ENCODE measurements at regions not wholly inside any gene's neighbourhood (a gene's known extent, or its start where the extent isn't known, plus 50 kb on each side); places are given as distances from the start of the nearest gene placed in this dataset.

DNA sequence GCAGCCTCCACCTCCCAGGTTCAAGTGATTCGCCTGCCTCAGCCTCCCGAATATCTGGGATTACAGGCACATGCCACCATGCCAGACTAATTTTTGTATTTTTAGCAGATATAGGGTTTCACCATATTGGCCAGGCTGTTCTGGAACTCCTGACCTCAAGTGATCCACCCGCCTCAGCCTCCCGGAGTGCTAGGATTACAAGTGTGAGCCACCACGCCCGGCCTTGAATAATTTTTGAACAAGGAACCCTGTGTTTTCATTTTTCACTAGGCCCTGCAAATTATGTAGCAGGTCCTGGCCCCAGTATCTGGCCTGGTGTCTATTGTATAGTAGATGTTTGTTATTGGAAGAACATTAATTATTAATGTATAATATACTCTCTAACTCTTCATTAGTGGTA, 140.7 kb downstream of the PIK3R1 start:
- intact Hi-C loops (cut with micrococcal nuclease; ENCODE audit: unreplicated experiment), result no loop called here
- Histone ChIP-seq H3K9me3 (ENCODE audit: low read length) (no peaks in the 10 kb centered on the region), H3K36me3 (ENCODE audit: insufficient read depth, low read length) (no peaks in the 10 kb centered on the region), H3K79me2 (ENCODE audit: insufficient read depth, low read depth, low read length) (no peaks in the 10 kb centered on the region), H3K4me1 (ENCODE audit: insufficient read depth, low read length, poor library complexity, severe bottlenecking) (no peaks in the 10 kb centered on the region), H3K27ac (ENCODE audit: low read depth, low read length, poor library complexity, severe bottlenecking) (no peak overlapping the region), H3K4me2 (ENCODE audit: low read length) (no peak overlapping the region), H3K4me3 (ENCODE audit: low read depth, low read length, poor library complexity, severe bottlenecking) (no peak overlapping the region), H4K20me1 (ENCODE audit: insufficient read depth, low read length) (no peaks in the 10 kb centered on the region), H3K9me2 (ENCODE audit: insufficient read depth, low read length) (no peaks in the 10 kb centered on the region), H2AFZ (ENCODE audit: low read length) (no peak overlapping the region)
- POLR2A ChIA-PET, result no interaction called here
- CTCF ChIA-PET (ENCODE audit: unreplicated experiment), result no interaction called here
- no TSS peak for BruUV-seq (replicated peaks)
- TF ChIP-seq EZH2phosphoT487 (IDR thresholded peaks at IDR 0.05; ENCODE audit: borderline replicate concordance, low read depth, low read length), result no peak
- TF ChIP-seq, protein P1, sequence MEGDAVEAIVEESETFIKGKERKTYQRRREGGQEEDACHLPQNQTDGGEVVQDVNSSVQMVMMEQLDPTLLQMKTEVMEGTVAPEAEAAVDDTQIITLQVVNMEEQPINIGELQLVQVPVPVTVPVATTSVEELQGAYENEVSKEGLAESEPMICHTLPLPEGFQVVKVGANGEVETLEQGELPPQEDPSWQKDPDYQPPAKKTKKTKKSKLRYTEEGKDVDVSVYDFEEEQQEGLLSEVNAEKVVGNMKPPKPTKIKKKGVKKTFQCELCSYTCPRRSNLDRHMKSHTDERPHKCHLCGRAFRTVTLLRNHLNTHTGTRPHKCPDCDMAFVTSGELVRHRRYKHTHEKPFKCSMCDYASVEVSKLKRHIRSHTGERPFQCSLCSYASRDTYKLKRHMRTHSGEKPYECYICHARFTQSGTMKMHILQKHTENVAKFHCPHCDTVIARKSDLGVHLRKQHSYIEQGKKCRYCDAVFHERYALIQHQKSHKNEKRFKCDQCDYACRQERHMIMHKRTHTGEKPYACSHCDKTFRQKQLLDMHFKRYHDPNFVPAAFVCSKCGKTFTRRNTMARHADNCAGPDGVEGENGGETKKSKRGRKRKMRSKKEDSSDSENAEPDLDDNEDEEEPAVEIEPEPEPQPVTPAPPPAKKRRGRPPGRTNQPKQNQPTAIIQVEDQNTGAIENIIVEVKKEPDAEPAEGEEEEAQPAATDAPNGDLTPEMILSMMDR (conservative IDR thresholded peaks at IDR 0.05; ENCODE audit: low read length), result no peak
- DNase-seq (ENCODE audit: low spot score), result no peak

DNA sequence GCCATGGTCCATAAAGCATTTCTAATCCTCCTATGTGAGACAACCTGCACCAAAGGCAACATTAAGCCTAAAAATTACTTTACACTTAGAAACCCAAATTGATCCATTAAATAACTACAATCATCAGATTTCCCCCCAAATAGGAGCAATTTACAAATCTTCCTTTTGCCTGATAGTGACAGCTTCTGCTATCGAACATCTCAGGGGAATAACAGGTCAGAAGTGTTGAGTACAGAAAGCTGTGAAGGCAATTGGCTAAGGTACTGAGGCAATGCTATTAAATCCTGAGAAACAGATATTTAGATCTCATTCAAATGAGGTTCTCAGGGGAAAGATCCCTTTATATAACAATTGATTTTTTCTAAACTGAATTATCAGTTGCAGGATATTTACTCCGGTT, 141.1 kb downstream of the PIK3R1 start:
- Histone ChIP-seq H3K27ac (ENCODE audit: low read depth, low read length, poor library complexity, severe bottlenecking) (no peak overlapping the region), H3K79me2 (ENCODE audit: insufficient read depth, low read depth, low read length) (no peaks in the 10 kb centered on the region), H3K4me1 (ENCODE audit: insufficient read depth, low read length, poor library complexity, severe bottlenecking) (no peaks in the 10 kb centered on the region), H2AFZ (ENCODE audit: low read length) (no peak overlapping the region), H3K4me3 (ENCODE audit: low read depth, low read length, poor library complexity, severe bottlenecking) (no peak overlapping the region), H3K36me3 (ENCODE audit: insufficient read depth, low read length) (no peaks in the 10 kb centered on the region), H3K9me3 (ENCODE audit: low read length) (no peaks in the 10 kb centered on the region), H3K9me2 (ENCODE audit: insufficient read depth, low read length) (no peaks in the 10 kb centered on the region), H4K20me1 (ENCODE audit: insufficient read depth, low read length) (no peaks in the 10 kb centered on the region), H3K4me2 (ENCODE audit: low read length) (no peak overlapping the region)
- ChIA-PET POLR2A (no interaction called here), CTCF (ENCODE audit: unreplicated experiment) (no interaction called here)
- DNase-seq (ENCODE audit: low spot score), result no peak
- TF ChIP-seq, protein P1 (conservative IDR thresholded peaks at IDR 0.05; ENCODE audit: low read length), result no peak
- TF ChIP-seq EZH2phosphoT487 (IDR thresholded peaks at IDR 0.05; ENCODE audit: borderline replicate concordance, low read depth, low read length), result no peak
- intact Hi-C loops (cut with micrococcal nuclease; ENCODE audit: unreplicated experiment), result no loop called here
- BruUV-seq (replicated peaks), result no TSS peak

DNA sequence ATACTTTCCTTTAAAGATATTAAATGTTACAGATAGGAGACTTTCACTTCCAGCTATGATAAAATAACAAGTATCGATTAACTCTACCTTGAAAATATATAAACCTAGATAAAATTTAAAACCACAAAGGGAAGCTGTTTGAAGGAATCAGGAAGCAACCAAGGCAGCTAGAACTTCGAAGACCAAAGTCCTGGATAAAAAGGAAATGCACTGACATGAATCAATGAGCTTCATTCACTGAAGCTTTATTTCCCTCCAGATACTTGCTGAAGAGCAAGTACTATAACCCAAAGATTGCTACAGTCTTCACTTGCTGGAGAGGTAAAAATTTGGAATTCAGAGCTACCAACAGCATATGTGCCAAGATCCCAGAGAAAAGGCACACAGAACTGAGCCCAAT, 144.1 kb downstream of the PIK3R1 start:
- Histone ChIP-seq H4K20me1 (ENCODE audit: insufficient read depth, low read length) (no peaks in the 10 kb centered on the region), H3K9me3 (ENCODE audit: low read length) (no peaks in the 10 kb centered on the region), H2AFZ (ENCODE audit: low read length) (no peak overlapping the region), H3K4me3 (ENCODE audit: low read depth, low read length, poor library complexity, severe bottlenecking) (no peak overlapping the region), H3K4me2 (ENCODE audit: low read length) (no peak overlapping the region), H3K9me2 (ENCODE audit: insufficient read depth, low read length) (no peaks in the 10 kb centered on the region), H3K27ac (ENCODE audit: low read depth, low read length, poor library complexity, severe bottlenecking) (no peak overlapping the region), H3K4me1 (ENCODE audit: insufficient read depth, low read length, poor library complexity, severe bottlenecking) (no peaks in the 10 kb centered on the region), H3K79me2 (ENCODE audit: insufficient read depth, low read depth, low read length) (no peaks in the 10 kb centered on the region), H3K36me3 (ENCODE audit: insufficient read depth, low read length) (no peaks in the 10 kb centered on the region)
- ChIA-PET POLR2A (interaction anchor here (0.9 kb wide), 1 partner anchor 13 kb away, joined by 4 read pairs; no protein-coding TSS in a partner anchor), CTCF (ENCODE audit: unreplicated experiment) (no interaction called here)
- DNase-seq (ENCODE audit: low spot score), result no peak
- intact Hi-C loops (cut with micrococcal nuclease; ENCODE audit: unreplicated experiment), result no loop called here
- no peak for TF ChIP-seq EZH2phosphoT487 (IDR thresholded peaks at IDR 0.05; ENCODE audit: borderline replicate concordance, low read depth, low read length)
- TF ChIP-seq, protein P1 (conservative IDR thresholded peaks at IDR 0.05; ENCODE audit: low read length), result no peak
- no TSS peak for BruUV-seq (replicated peaks)
